ENCODE measurements at regions not wholly inside any gene's neighbourhood (a gene's known extent, or its start where the extent isn't known, plus 50 kb on each side); places are given as distances from the start of the nearest gene placed in this dataset.

GRCh38 chr3:72359743-72360142, 488.5 kb downstream of the SHQ1 start:
- no peaks in the 10 kb centered on the region for H3K9me3 ChIP-seq
- ChIA-PET POLR2A (no interaction called here), CTCF (interaction anchor here (1.3 kb wide), 1 partner anchor 16 kb away, joined by 5 read pairs; no protein-coding TSS in a partner anchor)
- TF ChIP-seq CHD4 (IDR thresholded peaks at IDR 0.05; ENCODE audit: borderline replicate concordance): no peak
- TF ChIP-seq ZSCAN20 (CRISPR knock-in tag; IDR thresholded peaks at IDR 0.05): no peak
- no peak for TF ChIP-seq BCL3 (IDR thresholded peaks at IDR 0.05)
- no peak for TF ChIP-seq ZFP36 (IDR thresholded peaks at IDR 0.05; ENCODE audit: borderline replicate concordance, partially characterized antibody)
- no peak for TF ChIP-seq FOXS1 (CRISPR knock-in tag; IDR thresholded peaks at IDR 0.05)
- TF ChIP-seq CBX2 (IDR thresholded peaks at IDR 0.05; ENCODE audit: borderline replicate concordance, low read depth): no peak
- TF ChIP-seq SREBF2 (IDR thresholded peaks at IDR 0.05): no peak
- TF ChIP-seq FOSB (CRISPR knock-in tag; IDR thresholded peaks at IDR 0.05): no peak
- no peak for TF ChIP-seq EHF (CRISPR knock-in tag; IDR thresholded peaks at IDR 0.05)
- TF ChIP-seq JUN (IDR thresholded peaks at IDR 0.05): no peak
- no peak for TF ChIP-seq HDAC2 (IDR thresholded peaks at IDR 0.05)
- no peak for TF ChIP-seq RNF2 (IDR thresholded peaks at IDR 0.05; ENCODE audit: borderline replicate concordance, low read depth)
- no peak for TF ChIP-seq ZNF302 (CRISPR knock-in tag; IDR thresholded peaks at IDR 0.05)
- no peak for TF ChIP-seq KDM1A (IDR thresholded peaks at IDR 0.05; ENCODE audit: low read depth)
- no peak for TF ChIP-seq NPAS2 (CRISPR knock-in tag; IDR thresholded peaks at IDR 0.05; ENCODE audit: borderline replicate concordance)
- no peak for TF ChIP-seq RFX5 (IDR thresholded peaks at IDR 0.05)
- FAIRE-seq (no peak), DNase-seq (ENCODE audit: low read depth in 1 of 2, low spot score in 1 of 2) (no peak), ATAC-seq (no peak)
- H3K4me2 ChIP-seq: no peak overlapping the region
- H3K4me3 ChIP-seq: no peak overlapping the region
- WGBS (ENCODE audit: missing lambda C conversion rate): 11% methylated on average over 1 of the region's 1 CpG
- H3K27ac ChIP-seq: no peak overlapping the region
- no peaks in the 10 kb centered on the region for H3K4me1 ChIP-seq

DNA sequence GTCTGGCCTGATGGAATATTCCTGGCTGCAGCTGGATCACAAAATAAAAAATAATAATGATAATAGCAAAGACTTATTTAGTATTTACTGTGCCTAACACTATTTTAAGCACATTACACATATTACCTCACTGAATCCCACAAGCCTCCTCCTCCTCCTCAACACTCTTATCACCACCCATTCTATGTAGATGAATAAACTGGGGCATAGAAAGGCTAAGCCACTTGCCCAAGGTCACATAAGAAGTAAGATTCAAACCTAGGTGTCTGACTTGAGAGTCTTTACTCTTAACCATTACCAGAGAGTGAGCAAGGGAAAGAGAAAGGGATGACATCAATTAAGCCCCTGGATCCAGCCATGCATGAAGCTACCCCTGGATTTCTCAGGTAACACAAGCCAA, 493.1 kb downstream of the SHQ1 start:
- ATAC-seq (no peak), FAIRE-seq (no peak), DNase-seq (ENCODE audit: low read depth in 1 of 2, low spot score in 1 of 2) (no peak)
- TF ChIP-seq GATA3 (IDR thresholded peaks at IDR 0.05; ENCODE audit: borderline replicate concordance) (no peak), CHD2 (IDR thresholded peaks at IDR 0.05; ENCODE audit: low read length, partially characterized antibody) (no peak), ZFP36 (IDR thresholded peaks at IDR 0.05; ENCODE audit: borderline replicate concordance, partially characterized antibody) (no peak), HDAC2 (IDR thresholded peaks at IDR 0.05) (no peak), PBX3 (IDR thresholded peaks at IDR 0.05) (no peak), EP300 (IDR thresholded peaks at IDR 0.05) (no peak), HOXB5 (CRISPR knock-in tag; IDR thresholded peaks at IDR 0.05) (no peak), CTCF (IDR thresholded peaks at IDR 0.05) (no peak)
- TF ChIP-seq, protein P1, sequence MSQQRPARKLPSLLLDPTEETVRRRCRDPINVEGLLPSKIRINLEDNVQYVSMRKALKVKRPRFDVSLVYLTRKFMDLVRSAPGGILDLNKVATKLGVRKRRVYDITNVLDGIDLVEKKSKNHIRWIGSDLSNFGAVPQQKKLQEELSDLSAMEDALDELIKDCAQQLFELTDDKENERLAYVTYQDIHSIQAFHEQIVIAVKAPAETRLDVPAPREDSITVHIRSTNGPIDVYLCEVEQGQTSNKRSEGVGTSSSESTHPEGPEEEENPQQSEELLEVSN (IDR thresholded peaks at IDR 0.05; ENCODE audit: borderline replicate concordance, low read depth): no peak
- Histone ChIP-seq H3K27ac (no peak overlapping the region), H3K4me2 (no peak overlapping the region), H3K4me3 (no peak overlapping the region), H3K4me1 (no peaks in the 10 kb centered on the region), H3K9me3 (no peaks in the 10 kb centered on the region)
- ChIA-PET POLR2A (no interaction called here), CTCF (no interaction called here)
